HTR-8/SVneo (cell line): ENCODE measurements at regions not wholly inside any gene's neighbourhood (a gene's known extent, or its start where the extent isn't known, plus 50 kb on each side); places are given as distances from the start of the nearest gene placed in this dataset.

ENCODE experiments used
- DNase-seq: peaks from one replicate; pipeline ENCODE4 v3.0.0; 2011; ENCODE audit warnings: low spot score, mixed read lengths; ENCODE audit not compliant: insufficient read length
- FAIRE-seq: peaks from 2 replicates; lab custom pipeline; 2011; peaks lifted over from hg19 to GRCh38; lab: Jason Lieb, UNC

DNA sequence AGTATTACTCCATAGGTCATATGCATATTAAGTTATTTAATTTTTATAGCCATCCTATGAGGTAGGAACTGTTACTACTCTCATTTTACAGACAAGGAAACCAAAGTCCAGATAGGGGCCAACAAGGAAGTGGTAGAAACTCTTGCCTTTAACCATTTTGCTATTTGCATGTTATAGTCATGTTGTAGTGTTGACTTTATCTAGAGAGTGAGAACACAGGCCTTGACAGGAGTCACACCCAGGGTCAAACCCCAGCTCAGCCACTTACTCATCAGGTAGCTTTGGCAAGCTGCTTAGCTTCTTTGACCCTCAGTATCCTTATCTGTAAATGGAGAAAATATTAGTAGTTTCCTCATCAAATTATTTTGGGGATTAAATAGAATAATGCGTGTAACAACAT, 156.2 kb downstream of the CAND1 start:
- FAIRE-seq (no peak), DNase-seq (no peak)

DNA sequence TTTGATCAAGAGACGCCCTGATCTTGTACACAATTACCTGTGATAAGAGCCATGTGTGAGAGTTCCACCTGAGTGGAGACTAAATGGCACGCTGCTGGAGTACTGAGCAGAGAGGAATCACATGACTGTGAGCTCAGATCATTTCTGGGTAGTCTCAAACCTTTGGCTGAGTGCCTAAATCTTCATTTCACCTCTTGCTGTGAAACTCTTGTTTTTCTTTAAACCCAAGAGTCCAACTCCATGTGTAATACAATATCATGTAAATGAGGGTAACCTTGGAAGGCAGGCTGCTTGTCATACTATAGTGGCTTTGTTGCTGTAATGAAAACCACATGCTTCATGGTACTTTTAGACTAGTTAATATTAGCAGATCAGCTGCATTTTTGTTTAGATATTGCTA, 156.9 kb downstream of the CAND1 start:
- no peak for FAIRE-seq
- no peak for DNase-seq

DNA sequence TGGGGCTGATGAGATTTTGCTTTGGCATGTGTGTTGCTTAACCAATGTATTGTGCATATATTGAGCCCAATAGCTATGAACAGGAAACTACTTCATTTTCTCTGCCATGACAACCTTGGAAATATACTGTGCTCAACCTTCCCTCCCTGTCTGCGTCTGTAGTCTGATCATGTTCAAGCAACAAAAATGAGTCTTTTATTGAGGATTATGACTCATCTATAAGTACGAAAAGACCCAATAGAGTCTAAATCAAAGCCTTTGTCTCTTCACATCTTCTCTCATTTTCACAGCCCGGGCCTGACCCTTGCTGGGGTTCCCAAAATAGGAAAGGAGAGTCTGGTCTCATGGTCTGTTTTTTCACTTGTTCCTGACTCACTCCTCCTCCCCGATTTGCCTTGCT, 158.2 kb downstream of the CAND1 start:
- FAIRE-seq (no peak), DNase-seq (no peak)

DNA sequence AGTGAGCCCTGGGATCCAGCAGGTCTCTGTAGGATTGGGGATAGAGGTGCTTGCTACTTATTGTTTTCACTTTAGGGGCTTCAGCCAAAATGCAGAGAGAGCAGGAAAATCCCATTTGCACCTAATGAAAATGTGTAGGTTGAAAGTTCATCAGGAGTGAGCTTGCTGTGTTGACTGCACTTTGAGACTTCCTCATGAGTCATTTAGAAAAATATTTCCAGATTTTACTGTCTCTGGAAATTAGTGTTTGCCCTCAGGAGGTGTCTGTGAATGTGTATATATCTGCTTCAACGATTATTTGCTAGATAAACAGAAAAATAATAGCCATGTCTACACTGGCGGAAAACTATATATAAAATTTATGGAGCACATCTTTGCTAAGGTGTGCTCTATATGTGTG, 159.3 kb downstream of the CAND1 start:
- FAIRE-seq, result no peak
- no peak for DNase-seq

DNA sequence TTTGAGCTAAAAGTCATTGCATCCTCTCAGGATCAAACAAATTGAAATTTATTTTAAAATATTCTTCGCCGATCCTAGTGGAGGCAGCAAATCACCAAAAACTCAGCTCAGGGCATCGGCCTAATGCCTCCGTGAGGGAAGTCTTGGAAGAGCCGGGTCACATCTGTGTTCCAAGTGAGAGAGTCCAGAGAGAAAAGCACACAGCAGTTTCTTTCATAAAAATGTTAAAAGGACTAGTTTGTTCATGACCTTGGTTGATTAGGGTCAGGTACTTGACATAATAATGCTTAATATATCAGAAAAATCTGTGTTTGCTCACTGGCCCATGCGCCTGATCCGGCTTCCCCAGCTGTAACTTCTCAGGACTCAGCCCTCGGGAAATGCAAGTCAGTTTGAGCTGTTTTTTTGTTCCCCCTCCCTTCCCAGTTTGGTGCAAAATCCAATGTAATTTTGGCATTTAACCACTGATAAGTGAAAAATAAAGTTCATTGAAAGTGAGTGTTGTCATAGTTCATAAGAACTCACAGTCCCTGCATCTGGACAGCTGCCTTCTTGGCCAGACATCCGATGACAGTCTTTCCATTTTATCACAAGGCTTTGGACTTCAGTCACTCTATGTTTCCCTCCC, 161.7 kb downstream of the CAND1 start:
- no peak for FAIRE-seq
- no peak for DNase-seq

DNA sequence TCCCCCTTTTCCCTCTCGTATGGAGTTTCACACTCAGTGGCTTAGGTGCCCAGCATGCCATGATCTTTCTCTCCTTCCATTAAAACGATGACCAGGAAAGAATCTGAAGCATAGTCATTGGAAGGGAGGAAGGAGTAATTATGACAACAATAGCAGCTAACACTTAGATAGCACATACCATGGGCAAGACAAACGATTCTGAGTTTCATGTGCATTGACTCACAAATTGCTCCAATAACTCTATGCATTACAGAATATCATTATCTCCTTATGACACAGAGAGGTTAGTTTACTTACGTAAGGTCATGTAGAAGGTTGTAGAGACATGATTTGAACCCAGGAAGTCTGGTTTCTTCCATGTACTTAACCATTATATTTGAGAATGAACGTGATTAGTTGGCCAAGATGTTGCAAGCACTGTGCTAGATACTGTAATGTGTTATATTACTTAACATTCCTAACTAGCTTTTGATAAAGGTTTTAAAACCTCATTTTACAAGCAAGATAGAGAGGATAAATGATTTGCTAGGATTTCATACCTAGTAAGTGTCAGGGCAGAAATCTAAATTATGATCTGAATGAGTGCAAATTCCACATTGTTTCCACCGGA, 162.4 kb downstream of the CAND1 start:
- FAIRE-seq (no peak), DNase-seq (no peak)

DNA sequence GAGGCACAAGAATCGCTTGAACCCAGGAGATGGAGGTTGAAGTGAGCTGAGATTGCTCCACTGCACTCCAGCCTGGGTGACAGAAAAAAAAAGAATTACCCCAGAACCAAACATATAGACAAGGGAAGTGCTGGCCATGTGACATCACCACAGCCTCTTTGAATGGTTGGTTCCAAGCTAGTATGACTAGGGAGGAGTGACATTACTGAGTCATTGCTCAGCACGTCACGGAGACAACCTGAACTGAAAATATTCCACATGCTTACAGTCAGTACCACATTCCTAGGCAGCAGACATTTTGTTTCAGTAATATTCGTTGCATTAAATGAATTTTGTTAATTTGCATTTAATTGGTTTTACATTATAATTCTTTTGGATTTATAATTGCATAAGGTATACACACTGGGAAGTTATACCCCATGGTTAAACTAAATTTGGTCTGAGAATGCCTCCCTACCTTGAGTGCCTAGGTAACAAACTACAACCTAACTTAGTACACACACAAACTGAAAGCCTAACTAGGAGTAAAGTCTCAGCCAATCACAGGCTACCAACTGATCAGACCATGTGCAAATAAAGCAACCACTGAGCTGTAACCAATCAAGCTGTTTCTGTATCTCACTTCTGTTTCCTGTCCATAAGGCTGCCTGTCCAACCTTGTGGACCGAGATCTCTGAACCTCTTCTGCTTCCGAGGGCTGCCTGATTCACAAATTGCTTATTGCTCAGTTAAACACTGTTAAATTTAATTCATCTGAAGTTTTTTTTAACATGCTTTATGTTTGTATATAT, 164.4 kb downstream of the CAND1 start:
- DNase-seq, result no peak
- peak; percentile 28 for FAIRE-seq

DNA sequence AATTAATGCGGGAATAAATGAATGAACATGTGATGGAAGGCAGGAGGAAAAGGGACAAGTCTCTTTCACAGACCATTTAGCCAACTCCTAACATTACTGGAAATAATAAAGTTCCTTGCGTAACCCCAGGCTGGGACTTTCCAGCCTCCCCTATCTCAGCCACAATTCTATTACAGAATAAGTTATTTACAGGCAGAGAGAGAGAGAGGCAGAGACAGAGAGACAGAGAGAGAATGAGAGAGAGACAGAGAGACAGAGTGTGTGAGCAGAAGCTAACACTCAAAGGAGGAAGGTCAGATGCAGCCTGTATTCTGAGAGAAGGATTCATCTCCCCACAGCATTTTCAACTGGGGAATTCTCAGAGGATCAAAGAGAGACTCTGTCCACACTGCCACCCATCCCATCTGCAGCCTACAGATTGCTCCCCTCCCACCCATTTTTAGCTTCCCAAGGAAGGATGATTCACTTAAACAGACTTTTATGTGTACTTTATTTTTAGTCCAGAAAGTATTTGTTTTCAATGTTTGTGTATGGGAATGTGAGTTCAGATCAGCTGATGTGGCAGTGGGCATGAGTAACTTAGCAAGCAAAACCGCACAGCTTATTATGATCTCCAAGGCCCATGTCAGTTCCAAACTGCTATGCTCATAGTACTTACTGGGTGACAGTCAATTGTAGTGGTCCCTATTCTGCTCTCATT, 165.7 kb downstream of the CAND1 start:
- no peak for FAIRE-seq

DNA sequence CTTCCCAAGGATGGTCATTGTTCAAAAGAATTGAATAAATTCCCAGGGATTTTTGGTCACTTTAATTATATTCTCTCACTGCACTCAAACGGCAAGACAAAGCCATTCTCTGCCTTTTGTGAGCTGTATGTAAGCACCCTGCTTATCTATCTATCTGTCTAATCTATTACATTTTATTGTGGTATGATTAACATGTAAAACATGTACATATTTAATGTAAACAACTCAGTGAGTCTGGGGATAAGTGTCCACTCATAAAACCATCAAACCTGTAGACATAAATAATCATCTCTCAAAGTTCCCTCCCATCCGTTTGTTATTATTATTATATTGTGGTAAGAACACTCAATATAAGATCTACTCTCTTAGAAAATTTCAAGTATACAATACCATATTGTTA, 167.1 kb downstream of the CAND1 start:
- DNase-seq, result no peak
- FAIRE-seq, result no peak

More for the DNA sequence above, 165.7 kb downstream of the CAND1 start:
- peak; percentile 20 for DNase-seq

DNA sequence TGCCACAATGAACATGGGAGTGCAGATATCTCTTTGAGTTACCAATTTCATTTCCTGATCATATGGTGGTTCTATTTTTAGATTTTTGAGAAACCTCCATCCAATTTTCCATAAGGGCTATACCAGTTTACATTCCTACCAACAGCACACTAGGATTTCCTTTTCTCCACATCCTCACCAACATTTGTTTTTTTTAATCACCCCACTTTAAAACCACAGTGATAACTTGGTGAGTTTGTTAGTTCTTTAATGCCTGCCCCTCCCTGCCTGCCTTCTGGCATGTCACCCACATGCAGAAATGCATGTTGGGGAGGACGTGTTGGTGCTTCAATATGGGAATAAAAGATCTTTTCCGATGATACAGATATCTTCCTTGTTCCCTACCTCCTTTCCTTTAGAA, 167.9 kb downstream of the CAND1 start:
- FAIRE-seq, result no peak
- no peak for DNase-seq

DNA sequence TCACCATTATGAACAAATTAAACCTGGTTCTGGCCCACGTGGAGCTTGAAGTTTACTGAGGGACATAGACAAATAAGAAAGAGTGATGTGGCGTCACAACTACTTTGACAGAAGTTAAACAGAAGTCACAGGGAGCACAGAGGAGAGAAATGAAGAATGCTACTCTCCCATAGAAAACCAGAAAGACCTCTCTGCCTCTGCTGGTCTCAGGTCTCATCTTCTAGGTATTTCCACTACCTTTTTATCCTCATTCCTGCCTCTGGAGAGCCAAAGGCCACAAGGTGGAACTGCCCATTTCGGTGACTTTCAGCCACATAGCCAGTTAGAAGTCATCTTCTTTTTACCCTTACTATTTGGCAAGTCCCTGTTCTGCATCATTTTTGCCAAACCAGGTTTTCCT, 170.5 kb downstream of the CAND1 start:
- FAIRE-seq (no peak), DNase-seq (no peak)

DNA sequence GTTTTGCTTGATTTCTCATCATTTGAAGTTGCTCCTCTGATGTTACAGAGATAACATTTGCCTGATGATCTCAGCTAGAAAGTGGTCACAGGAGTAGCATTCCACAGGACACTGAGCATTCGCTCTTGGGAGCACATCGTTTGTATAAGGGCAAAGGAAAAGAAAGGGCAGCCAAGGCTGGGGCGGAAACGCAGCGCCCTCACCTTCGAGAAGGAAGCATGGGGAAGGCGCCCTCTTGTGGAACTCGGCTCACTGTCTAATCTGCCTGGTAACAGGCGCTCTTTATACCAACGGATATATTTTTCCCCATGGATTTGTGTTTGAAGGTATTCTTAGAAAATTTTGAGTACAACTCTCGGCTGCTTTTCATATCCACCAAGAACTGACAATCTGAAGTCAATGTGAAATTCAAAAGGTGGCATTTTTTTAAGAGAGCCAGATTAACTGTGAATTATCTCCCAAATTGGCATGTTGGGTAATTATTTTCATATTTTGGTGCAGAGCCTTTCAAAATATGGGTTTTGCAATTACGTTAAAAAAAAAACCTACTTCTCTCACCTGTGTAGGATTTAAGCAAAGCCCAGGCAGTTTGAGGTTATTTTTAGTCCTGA, 172.7 kb downstream of the CAND1 start:
- DNase-seq (peak; percentile 64), FAIRE-seq (peak; percentile 78)

DNA sequence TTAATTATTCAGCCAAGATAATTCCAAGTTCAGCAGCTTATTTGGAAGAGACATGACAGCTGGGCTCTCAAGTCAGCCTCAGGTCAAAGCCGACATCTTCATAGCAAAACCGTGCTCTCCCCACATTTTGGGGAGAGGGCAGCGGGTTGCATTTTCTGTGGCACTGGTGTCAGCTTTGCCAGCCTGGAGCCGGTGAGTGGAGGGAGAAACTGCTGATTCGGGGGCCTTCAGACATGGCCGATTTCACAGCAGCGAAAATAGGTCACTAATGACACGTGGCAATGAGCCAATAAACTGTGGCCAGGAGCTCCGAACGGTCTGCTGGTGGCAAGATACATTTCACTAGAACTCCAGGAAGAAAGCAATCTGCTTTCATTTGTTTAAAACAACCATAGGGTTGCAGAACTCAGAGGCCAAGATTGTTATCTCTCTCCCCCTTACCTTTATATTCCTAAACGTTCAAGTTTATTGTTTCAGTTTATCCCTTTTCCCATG, 173.2 kb downstream of the CAND1 start:
- DNase-seq (no peak), FAIRE-seq (no peak)

DNA sequence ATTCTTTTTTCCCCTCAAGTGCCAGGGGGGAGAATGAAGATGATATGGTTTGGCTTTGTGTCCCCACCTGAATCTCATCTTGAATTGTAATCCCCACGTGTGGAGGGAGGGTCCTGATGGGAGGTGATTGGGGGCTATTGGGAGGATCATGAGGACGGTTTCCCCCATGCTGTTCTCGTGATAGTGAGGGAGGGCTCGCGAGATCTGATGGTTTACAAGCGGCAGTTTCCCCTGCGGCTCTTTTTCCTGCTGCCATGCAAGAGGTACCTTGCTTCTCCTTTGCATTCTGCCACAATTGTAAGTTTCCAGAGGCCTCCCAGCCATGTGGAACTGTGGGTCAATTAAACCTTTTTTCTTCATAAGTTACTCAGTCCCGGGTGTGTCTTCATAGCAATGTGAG, 173.7 kb downstream of the CAND1 start:
- DNase-seq (no peak), FAIRE-seq (no peak)

DNA sequence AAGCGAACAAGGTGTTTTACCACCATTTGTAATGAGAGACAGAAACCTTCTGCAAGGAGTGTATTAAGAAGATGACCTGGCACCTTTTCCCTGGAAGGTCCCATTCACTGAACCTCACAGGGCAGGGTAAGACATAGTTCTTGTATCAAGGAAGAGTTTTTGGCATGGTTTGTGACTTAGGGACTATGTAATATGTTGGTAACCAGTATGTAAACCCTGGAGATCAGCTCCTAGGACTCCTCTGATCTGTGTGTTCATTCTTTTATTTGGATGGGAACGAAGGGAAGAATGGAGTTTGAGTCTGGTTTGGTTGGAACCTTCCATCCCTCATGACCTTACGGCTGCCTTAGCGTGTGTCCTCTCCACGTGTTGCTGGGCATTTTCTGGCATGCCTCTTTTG, 175.4 kb downstream of the CAND1 start:
- DNase-seq (no peak), FAIRE-seq (no peak)

DNA sequence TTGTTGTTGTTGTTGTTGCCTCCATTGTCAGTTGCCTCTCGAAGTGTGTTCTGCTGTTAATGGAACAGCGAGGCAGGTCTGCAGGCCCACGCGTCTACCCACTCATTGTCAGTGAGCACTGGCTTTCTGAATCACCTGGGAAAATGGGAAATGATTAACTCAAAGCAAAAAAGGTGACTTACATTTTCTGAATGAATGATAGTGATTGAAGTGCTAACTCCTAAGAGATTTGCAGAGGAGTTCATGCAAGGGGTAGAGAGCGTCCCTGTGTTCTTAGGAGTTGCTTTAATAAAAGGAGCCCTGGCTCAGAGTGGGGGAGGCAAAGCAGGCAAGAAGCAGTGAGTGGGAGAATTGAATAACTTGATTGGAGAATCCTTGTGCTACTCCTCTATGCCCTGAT, 177.6 kb downstream of the CAND1 start:
- no peak for FAIRE-seq
- DNase-seq, result no peak

DNA sequence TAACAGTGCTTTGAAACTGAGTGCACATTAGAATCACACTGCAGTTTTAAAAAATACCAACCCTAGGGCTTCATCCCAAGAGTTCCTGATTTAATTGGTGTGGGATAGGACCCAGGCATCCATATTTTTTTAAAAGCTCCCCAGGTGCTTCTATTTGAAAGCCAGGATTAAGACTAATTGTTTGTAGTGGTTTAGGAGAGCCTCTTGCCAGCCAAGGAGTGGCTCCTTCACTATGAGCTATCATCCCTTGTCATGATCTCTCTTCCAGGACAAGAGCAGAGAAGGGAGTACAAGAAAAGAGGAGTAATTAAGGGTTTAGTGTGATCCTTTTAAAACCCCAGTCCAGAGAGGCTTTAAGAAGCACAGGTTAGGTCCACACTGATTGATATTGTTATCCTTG, 178.0 kb downstream of the CAND1 start:
- no peak for DNase-seq
- FAIRE-seq, result no peak

DNA sequence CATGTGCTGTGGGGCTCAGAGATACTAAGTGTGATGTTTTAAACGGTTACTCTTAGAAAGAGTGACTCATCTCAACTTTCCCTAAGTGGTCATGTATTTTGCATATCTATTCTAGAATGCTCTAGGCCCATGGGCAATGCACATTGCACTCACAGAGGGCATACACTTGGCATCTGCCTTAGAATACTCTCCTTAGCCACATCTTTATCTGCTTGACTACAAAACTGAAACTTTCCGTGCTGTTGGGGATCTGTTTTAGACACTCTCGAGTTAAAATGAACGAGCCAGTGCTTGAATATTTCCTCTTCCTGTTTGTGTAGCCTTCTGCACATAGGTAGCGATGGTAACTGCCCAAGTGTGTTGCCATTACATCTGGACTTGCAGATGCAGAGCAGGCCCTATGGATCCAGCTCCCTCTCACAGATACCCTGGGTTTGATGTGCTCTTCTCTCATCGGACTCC, 180.5 kb downstream of the CAND1 start:
- no peak for FAIRE-seq
- DNase-seq, result no peak

DNA sequence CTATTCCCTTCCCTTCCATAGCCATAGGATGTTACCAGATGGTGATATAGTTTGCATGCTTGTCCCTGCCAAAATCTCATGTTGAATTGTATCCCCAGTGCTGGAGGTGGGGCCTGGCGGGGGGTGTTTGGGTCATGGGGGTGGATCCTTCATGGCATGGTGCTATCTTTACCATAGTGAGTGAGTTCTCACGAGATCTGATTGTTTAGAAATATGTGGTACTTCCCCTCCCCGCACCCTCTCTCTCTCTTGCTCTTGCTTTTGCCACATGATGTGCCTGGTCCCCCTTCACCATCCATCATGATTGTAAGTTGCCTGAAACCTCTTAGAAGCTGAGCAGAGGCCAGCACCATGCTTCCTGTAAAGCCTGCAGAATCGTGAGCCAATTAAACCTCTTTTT, 181.3 kb downstream of the CAND1 start:
- FAIRE-seq (no peak), DNase-seq (no peak)

DNA sequence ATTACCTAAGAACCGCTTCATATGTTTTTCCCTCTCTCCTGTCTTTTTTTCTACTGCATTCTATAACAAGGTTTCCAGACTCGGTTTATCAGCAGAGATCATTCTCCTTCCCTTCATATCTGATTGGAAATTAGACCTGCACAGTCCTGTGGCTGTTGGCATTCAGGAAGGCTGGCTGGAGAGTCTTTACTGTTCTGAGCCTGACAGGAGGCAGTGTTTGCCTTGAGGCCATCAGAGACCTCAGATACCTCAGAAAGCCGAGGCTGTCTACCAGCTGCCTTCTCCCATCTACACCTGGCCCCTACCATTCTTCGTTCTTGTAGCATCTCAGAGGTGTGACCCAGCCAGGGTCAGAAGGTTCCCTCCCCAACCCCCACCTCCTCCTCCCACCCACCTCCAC, 182.0 kb downstream of the CAND1 start:
- DNase-seq (no peak), FAIRE-seq (no peak)
